ENCODE measurements at regions not wholly inside any gene's neighbourhood (a gene's known extent, or its start where the extent isn't known, plus 50 kb on each side); places are given as distances from the start of the nearest gene placed in this dataset.

- DNase-seq (ENCODE audit: low read depth), result no peak
These were observed 440.3 kb upstream of the MC4R start for GRCh38 chr18:60812921-60813320.

DNA sequence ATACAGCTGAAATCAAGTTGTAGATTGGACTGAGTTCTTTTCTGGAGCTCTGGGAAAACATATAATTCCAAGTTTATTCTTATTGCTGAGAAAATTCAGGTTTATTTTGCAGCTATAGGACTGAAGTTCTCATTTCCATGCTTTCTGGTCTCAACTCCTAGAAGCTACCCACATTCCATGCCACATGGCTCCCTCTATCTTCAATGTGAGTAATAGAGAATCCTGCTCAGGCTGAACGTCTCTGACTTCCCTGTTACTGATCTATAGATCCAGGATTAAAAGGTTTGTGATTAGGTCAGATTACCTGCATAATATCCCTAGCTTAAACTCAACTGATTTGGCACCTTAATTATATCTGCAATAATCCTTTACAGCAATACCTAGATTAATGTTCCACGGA is 453.8 kb upstream of the MC4R start:
- peak; percentile 16 for TF ChIP-seq CTCF (conservative IDR thresholded peaks at IDR 0.05; ENCODE audit: low read depth, low read length)
- no peak for DNase-seq (ENCODE audit: low read depth)
- H3K4me3 ChIP-seq (ENCODE audit: low read length), result no peak overlapping the region

More at GRCh38 chr18:60812921-60813320, 440.3 kb upstream of the MC4R start:
- no peak for TF ChIP-seq CTCF (conservative IDR thresholded peaks at IDR 0.05; ENCODE audit: low read depth, low read length)
- no peak overlapping the region for H3K4me3 ChIP-seq (ENCODE audit: low read length)

DNA sequence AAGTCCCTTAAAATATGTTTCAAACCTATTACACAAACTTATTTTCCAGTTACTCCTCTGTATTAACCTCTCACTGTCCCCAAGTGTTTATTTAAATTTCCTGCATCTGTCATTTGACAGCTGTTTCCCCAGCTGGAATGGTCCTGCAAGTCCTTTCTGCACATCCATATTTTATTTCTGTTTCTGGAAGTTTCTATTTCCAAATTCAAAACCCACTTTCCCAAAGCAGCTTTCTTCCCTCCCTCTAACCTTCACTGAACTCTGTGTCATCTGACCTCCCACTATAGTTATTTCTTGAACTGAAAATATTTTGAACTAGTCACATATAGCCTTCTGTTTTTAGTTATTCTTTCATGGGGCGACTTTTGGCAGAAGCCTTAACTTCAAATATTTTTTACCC is 459.4 kb upstream of the MC4R start:
- no peak for DNase-seq (ENCODE audit: low read depth)
- no peak for TF ChIP-seq CTCF (conservative IDR thresholded peaks at IDR 0.05; ENCODE audit: low read depth, low read length)
- H3K4me3 ChIP-seq (ENCODE audit: low read length), result no peak overlapping the region

DNA sequence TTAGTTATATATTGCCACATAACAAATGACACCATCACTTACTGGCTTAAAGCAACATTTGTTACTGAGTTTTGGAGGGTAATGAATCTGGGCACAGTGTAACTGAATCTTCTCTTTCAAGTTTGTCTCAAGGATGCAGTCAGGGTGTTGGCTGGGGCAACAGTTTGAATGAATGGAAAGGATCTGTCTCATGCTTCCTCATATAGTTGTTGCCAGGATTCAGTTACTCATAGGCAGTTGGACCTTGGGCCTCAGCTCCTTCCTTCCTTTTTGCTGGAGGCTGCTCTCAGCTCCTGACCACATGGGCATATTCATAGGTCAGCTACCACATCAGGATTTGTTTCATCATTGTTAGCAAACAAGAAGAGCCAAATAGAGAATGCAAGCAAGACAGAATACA is 466.1 kb upstream of the MC4R start:
- no peak overlapping the region for H3K4me3 ChIP-seq (ENCODE audit: low read length)
- TF ChIP-seq CTCF (conservative IDR thresholded peaks at IDR 0.05; ENCODE audit: low read depth, low read length), result no peak
- no peak for DNase-seq (ENCODE audit: low read depth)

DNA sequence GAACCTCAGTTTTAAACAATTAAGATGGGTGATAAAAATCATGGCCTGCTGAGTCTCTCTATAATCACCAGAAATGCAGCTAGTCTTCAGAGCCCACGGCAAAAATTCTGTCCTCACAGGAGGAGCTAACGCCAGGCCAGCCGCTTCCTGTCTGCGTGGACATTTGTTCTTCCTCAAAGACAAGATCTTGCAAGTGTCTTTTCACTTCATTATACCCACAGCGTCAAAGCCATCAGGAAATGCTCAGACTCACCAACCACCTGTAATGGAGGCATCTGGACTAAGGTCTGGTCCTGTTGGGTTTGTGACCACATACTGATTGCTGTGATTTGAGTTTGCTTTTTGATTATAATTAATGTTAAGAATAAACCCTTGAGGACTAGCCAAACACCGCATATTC is 473.8 kb upstream of the MC4R start:
- no peak for TF ChIP-seq CTCF (conservative IDR thresholded peaks at IDR 0.05; ENCODE audit: low read depth, low read length)
- H3K4me3 ChIP-seq (ENCODE audit: low read length), result no peak overlapping the region
- no peak for DNase-seq (ENCODE audit: low read depth)

DNA sequence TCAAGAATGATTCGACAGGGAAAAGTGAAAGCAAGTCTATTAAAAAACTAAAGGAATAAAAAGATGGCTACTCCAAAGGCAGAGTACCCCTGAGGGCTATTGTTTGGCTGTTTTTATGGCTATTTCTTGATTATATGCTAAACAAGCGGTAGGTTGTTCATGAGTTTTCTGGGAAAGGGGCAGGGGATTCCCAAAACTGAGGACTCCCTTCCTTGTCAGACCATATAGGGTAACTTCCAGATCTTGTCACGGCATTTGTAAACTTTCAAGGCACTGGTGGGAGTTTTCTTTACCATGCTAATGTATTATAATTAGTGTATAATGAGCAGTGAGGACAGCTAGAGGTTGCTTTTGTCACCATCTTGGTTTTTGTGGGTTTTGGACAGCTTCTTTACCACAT is 474.9 kb upstream of the MC4R start:
- no peak for DNase-seq (ENCODE audit: low read depth)
- TF ChIP-seq CTCF (conservative IDR thresholded peaks at IDR 0.05; ENCODE audit: low read depth, low read length), result no peak
- H3K4me3 ChIP-seq (ENCODE audit: low read length), result no peak overlapping the region

DNA sequence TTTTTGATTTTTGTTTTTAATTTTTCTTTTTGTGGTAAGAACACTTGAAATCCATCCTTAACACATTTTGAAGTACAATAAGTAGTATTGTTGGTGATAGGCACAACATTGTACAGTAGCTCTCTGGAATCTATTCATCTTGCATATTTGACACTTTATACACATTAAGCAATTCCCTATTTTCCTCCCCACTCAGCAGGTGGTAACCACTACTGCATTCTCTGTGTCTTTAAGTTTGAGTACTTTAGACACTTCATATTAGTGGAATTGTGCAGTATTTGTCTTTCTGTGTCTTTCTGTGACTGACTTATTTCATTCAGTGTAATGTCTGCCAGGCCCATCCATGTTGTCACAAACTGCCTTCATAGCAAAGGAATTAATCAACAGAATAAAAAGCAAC is 471.7 kb upstream of the CDH20 start:
- H3K4me3 ChIP-seq (ENCODE audit: low read length), result no peak overlapping the region
- peak; percentile 19 for DNase-seq (ENCODE audit: low read depth)
- TF ChIP-seq CTCF (conservative IDR thresholded peaks at IDR 0.05; ENCODE audit: low read depth, low read length), result no peak
